SK-N-MC (cell line): ENCODE measurements at regions not wholly inside any gene's neighbourhood (a gene's known extent, or its start where the extent isn't known, plus 50 kb on each side); places are given as distances from the start of the nearest gene placed in this dataset.

Experiments used
- EZH2 ChIP-seq: fragments of 200-600 bp; sonication (generic); IDR thresholded peaks from one replicate; pipeline ENCODE4 v1.6.1; 2017; ENCODE audit warnings: antibody characterized with exemption
- FOXP2 ChIP-seq: optimal IDR thresholded peaks from 2 replicates; pipeline ENCODE3; 2011; ENCODE audit warnings: mild to moderate bottlenecking, moderate library complexity; ENCODE audit not compliant: insufficient read depth; ENCODE audit errors: extremely low read length, control extremely low read depth
- POLR2AphosphoS5 ChIP-seq: IDR thresholded peaks from 2 replicates; pipeline ENCODE4 v1.6.1; 2012; ENCODE audit warnings: mild to moderate bottlenecking, low read depth, low read length, borderline replicate concordance

DNA sequence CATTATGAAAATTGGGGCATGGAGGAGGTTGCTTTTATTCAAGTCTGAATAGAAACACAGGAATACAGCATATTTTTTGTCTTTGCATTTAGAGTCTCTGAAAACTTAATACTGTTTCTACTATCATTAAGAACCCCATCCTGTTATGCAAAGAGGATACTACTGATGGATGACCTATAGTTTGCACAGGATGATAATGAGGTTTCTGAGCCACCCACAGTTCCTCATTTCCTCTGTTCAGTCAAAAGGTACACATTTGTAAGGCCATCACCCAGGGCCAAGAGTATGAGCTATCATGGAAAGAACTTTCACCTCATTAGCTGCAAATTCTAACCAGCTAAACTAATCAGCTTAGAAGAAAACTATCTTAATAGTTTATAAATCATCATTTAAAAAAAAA, 213.0 kb upstream of the CHRM2 start:
- no peak for TF ChIP-seq EZH2
- TF ChIP-seq FOXP2, result no peak
- TF ChIP-seq POLR2AphosphoS5, result no peak
